NCI-H345 treated with DMSO at 0.1 percent for 48 hours (cell line): ENCODE measurements at regions not wholly inside any gene's neighbourhood (a gene's known extent, or its start where the extent isn't known, plus 50 kb on each side); places are given as distances from the start of the nearest gene placed in this dataset.
"Not testable (repeated sequence)": the region's sequence is repeated elsewhere in the genome, so short reads cannot be mapped to it uniquely, and the experiment has no call there.

ENCODE experiments used
- DNase-seq: peaks from one replicate; lab custom pipeline; 2025; ENCODE audit not compliant: unreplicated experiment; lab: John Stamatoyannopoulos, UW

- DNase-seq, result no peak
Measured at GRCh38 chr10:33710006-33710405, 375.5 kb upstream of the NRP1 start.

DNA sequence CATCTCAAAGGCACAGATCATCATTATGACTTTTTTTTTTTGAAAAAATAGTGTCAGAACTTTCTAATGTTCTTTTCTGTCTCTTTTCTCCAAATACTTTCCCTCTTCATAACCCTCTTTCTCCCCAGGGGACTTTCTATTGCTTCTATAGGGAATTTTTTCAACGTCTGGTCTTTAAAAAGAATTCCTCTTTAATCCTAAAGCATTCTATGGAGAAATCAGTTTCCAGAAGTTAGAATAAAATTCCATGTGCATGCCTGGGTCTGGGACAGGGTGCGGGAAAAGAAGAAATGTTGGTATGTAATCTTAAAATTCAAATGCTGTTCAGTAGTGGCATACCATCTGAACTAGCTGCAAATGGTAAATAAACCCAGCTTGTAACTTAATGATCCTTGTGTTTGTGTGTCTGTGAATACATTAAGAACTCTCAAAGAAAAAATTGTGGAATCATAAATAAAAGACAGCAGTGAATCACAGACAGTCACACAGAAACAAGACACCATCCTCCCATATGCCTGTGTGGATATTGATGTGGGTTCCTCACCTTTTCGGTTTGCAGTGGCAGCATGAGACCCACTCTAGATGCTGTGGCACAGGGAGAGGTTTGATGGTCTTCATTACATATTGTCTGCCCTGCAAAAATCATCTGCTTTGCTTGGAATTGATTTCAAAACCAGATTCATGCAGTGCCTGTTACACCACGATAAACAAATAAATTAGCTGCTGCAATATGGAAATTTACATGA is 374.7 kb upstream of the NRP1 start:
- no peak for DNase-seq

DNA sequence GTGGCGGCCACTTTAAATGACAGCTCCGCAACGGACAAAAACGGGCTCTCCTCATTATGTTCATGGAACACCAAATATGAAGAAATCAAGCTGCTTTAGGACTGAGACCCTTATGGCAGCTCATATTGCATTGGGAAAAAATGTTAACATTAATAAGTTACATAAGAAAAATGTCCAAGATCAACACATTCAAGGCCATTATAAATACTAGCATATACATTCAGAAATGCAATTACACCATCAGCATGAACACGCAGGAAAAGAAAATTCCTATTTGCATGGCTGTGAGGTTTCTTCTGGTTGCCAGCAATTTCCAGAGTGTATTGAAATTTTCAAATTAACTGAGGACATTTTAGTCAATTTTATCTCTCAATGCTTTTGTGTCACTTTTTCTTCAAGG is 374.1 kb upstream of the NRP1 start:
- DNase-seq, result no peak

DNA sequence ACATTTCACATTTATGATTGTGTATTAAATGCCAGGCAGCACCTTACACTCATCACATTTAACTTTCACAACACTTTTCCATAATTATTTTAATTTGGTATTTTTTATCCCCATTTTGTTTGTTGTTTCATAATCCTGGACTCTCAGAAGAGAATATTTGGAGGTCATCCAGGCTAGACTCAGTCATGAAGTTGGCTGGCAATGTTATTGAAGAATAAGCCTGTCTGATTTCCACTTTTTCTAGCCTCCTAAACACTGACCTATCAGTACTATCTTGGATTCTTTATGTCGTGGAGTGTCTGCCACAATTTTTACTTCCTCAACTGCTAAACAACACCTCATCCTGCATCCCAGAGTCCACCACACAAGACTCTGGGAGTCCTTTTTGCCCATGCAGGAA is 372.3 kb upstream of the NRP1 start:
- no peak for DNase-seq

DNA sequence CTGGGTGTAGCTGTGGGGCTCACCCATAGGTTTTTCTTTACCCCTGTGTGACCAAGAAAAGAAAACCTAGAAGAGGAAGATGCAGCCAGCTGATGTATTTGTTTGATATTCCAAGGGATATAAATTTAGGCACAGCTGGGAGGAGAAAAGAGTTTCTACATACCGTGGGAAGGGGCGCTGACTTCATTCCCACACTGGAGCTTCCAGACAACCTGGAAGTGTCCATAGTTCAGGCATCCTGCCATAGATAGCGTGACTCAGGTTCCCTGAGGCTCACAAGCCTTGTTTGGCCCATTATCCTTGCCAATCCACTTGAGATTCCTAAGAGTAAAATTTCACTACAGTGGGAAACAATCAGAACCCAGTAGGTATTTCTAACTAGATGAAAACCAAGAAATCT is 371.7 kb upstream of the NRP1 start:
- no peak for DNase-seq

- no peak for DNase-seq
Measured at GRCh38 chr10:33704214-33704830, 369.9 kb upstream of the NRP1 start.

DNA sequence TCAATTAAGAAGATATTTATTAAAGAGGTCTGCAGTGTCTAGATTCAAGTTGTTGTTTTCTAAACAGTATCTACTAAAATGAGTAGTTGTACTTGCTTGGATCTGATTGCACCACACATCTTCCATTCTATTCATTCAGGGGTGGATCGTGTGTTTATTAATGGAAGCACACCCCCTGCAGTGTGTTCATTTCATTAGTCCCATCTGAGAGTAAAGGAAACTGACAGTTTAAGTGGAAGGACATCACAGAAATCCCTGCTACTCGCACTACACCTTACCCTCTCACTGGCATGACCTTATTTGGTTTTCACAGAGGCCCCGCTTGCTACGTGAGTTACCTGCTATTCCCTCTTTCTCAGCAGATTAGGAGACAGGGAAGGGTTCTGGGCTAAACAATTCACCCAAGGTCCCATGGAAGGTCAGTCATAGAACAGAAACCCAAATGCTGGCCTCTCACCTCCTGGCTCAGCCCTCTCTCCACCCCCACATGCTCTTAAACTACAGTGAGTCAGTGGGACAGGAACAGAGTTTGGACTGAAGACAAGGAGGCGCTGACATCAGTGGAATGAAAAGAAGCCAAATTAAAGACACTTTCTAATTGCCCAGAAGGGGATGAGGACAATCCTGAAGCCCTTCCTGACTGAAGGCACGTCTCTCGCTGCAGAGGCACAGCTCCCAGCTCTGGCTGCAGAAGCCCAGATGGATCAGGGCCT is 369.2 kb upstream of the NRP1 start:
- no peak for DNase-seq

- no peak for DNase-seq
Measured at GRCh38 chr10:33698033-33698432, 363.6 kb upstream of the NRP1 start.

- no peak for DNase-seq
Measured at GRCh38 chr10:33697016-33697415, 362.5 kb upstream of the NRP1 start.

DNA sequence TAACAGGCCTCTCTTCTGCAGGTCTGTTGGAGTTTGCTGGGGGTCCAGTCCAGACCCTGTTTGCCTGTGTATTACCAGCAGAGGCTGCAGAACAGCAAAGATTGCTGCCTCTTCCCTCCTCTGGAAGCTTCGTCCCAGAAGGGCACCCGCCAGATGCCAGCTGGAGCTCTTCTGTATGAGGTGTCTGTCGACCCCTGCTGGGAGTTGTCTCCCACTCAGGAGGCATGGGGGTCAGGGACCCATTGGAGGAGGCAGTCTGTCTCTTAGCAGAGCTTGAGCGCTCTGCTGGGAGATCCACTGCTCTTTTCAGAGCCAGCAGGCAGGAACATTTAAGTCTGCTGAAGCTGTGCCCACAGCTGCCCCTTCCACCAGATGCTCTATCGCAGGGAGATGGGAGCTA is 361.1 kb upstream of the NRP1 start:
- no peak for DNase-seq

DNA sequence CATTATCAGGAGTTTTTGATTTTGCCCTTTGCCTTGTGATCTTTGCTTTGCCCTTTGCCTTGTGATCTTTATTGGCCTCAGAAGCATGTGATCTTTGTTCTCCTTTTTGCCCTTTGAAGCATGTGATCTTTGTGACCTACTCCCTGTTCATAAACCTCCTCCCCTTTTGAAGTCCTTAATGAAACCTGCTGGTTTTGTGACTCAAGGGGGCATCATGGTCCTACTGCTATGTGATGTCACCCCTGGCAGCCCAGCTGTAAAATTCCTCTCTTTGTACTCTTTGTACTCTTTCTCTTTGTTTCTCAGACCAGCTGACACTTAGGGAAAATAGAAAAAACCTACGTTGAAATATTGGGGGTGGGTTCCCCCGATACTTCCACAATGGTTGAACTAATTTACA is 356.1 kb upstream of the NRP1 start:
- DNase-seq, result not testable (repeated sequence)

GRCh38 chr10:33688506-33688905 is 354.0 kb upstream of the NRP1 start:
- no peak for DNase-seq

DNA sequence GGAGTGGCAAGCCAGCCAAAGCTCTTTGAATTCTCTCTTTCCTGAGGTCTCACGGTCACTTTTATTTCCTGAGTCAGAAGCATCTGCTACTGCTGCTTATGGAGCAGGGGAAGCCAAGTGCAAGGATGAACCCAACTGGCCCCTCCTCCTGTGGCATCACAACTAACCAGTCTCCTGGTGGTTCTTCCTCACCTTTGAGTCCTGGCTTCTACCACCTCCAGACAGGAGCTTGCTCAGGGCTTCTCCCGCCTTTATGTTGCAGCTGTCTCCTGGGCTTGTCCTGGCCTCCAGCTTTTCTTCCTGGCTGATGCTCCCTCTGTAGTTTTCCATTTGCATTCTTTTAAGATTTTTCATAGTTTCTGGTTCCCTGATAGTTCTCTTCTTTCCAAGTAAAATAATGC is 349.7 kb upstream of the NRP1 start:
- DNase-seq, result no peak

GRCh38 chr10:33681595-33681994 is 347.1 kb upstream of the NRP1 start:
- DNase-seq, result no peak

DNA sequence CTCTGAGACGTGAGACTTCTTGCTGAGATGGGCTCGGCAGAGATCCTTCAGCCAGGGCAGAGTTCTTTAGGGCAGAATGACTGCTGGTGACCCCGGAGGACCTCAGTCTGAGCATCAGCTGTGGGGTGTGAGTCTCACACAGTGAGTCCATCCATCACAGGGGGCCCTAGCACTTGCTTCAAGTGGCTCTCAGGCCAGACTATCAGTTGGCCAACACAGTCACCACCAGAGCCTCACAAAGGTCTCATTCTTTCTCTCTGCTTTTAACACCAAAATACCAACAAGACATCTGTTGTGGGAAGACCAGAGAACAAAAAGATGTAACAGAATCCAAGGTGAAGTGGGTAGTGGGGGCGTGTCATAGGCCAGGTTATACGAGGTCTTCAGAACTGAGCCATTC is 345.6 kb upstream of the NRP1 start:
- DNase-seq, result no peak

DNA sequence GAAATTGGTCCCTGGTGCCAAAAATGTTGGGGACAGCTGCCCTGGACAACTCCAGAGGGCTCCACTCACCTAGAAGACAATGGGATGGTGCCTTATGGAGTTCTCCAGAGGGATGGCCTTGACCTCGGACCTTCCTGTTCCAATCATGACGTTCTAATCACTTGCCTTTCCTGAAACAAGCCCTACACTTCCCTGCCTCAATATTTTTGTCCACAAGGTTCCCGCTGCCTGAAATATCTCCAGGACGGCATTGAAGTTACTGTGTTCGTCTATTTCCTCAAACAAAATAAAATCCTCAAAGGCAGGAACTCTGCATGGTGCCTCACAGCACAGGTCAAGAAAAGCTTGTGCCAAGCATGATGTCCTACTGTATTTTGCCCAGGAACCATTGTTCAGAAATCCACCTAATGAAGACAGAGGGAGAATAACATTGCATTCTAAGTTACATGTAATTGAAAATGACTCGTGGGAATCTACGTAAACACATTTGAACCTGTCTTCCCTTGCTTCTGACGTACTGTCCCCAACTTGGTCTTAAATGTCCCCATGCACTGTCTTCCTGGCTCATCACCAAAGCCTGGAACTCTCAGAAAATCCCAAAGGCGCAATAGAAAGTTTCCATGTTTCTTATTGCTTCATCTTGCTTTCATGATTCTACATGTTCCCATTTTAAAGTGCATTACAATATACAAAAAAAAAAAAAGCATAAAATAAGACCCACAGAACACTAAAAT is 342.3 kb upstream of the NRP1 start:
- no peak for DNase-seq

GRCh38 chr10:33674986-33675599 is 340.6 kb upstream of the NRP1 start:
- DNase-seq, result no peak

DNA sequence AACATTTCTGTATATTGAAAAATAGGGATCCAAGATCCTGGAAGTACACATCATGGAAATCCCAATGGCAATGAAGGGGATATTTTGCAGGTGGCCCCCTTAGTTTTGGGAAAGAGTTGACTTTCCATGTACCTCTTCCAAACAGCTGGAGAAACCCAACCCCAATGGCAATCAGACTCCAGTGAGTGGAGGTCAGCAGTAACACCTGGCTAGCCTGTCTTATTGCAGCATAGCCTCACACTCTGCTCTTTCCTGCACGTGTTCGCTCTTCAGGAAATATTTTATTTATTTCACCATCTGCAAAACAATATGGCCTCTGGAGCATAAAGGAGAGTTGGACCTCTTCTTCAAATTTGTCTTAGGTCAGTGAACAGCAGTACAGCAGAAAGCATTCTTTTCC is 340.0 kb upstream of the NRP1 start:
- no peak for DNase-seq

- no peak for DNase-seq
Measured at GRCh38 chr10:33673839-33674415, 339.5 kb upstream of the NRP1 start.

DNA sequence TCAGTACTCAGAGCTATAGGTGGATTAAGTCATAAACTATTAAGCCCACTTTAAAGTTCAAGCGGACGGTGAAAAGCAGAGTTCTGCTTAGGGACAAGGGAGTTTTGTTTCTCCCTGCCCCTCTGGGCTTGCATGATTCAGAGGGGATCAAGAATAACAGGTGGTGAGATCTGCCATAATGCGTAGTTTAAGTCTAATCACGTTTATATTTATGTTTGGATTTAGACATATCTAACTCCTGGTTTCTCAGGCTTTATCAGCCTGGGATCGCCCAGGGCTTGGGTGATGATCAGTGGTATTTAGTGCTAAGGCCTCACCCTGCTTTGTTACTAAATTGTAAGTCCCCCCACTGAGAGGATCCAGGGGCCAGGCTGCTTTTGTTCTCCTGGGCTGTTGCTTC is 335.4 kb upstream of the NRP1 start:
- DNase-seq, result no peak
